Trophoblast cell (in vitro differentiated cells and primary cell): ENCODE measurements at regions not wholly inside any gene's neighbourhood (a gene's known extent, or its start where the extent isn't known, plus 50 kb on each side); places are given as distances from the start of the nearest gene placed in this dataset.

Source experiments
- DNase-seq, 2 donors: peaks; one replicate each; pipeline ENCODE4 v3.0.0-alpha.2; 2016
- H2AFZ ChIP-seq: 2 replicates; pipeline ENCODE4 v1.6.1; 2013; ENCODE audit warnings: low read length, moderate library complexity, mild to moderate bottlenecking; ENCODE audit not compliant: insufficient read depth, poor library complexity
- H2AK5ac ChIP-seq: 2 replicates; pipeline ENCODE4 v1.6.1; 2013; ENCODE audit warnings: mild to moderate bottlenecking, low read length
- H2BK120ac ChIP-seq: 2 replicates; pipeline ENCODE4 v1.6.1; 2013; ENCODE audit warnings: low read length, mild to moderate bottlenecking, moderate library complexity; ENCODE audit not compliant: insufficient read depth, poor library complexity
- H2BK12ac ChIP-seq: 2 replicates; pipeline ENCODE4 v1.6.1; 2013; ENCODE audit warnings: mild to moderate bottlenecking, low read length, moderate library complexity
- H2BK5ac ChIP-seq: 2 replicates; pipeline ENCODE4 v1.6.1; 2013; ENCODE audit warnings: low read length, low read depth, moderate library complexity, mild to moderate bottlenecking; ENCODE audit not compliant: poor library complexity
- H3K14ac ChIP-seq: 2 replicates; pipeline ENCODE4 v1.6.1; 2013; ENCODE audit warnings: mild to moderate bottlenecking, low read length
- H3K18ac ChIP-seq: 2 replicates; pipeline ENCODE4 v1.6.1; 2013; ENCODE audit warnings: mild to moderate bottlenecking, low read length
- H3K23ac ChIP-seq: 2 replicates; pipeline ENCODE4 v1.6.1; 2013; ENCODE audit warnings: low read length
- H3K27ac ChIP-seq: 2 replicates; pipeline ENCODE4 v1.5.1; 2013; ENCODE audit warnings: low read depth, mild to moderate bottlenecking, inconsistent platforms, low read length, moderate library complexity
- H3K27me3 ChIP-seq: 2 replicates; pipeline ENCODE4 v1.6.1; 2013; ENCODE audit warnings: inconsistent platforms, mild to moderate bottlenecking, low read length, moderate library complexity; ENCODE audit not compliant: insufficient read depth
- H3K36me3 ChIP-seq, 2 experiments: 1 replicate in 1 of 2; 2 replicates in 1 of 2; pipeline ENCODE4 v1.6.1; 2013; ENCODE audit warnings: low read length in 2 of 2, mild to moderate bottlenecking in 2 of 2, moderate library complexity in 1 of 2; ENCODE audit not compliant: insufficient read depth in 2 of 2, control insufficient read depth in 1 of 2
- H3K4ac ChIP-seq: 2 replicates; pipeline ENCODE4 v1.6.1; 2013; ENCODE audit warnings: low read depth, mild to moderate bottlenecking, low read length, moderate library complexity
- H3K4me1 ChIP-seq, 2 experiments: 1 replicate in 1 of 2; 2 replicates in 1 of 2; pipeline ENCODE4 v1.6.1; 2013; ENCODE audit warnings: low read length in 2 of 2, mild to moderate bottlenecking in 2 of 2, moderate library complexity in 1 of 2; ENCODE audit not compliant: insufficient read depth in 2 of 2, control insufficient read depth in 1 of 2
- H3K4me2 ChIP-seq: 2 replicates; pipeline ENCODE4 v1.6.1; 2013; ENCODE audit warnings: inconsistent platforms, mild to moderate bottlenecking, low read length, moderate library complexity
- H3K4me3 ChIP-seq: 2 replicates; pipeline ENCODE4 v1.5.1; 2013; ENCODE audit warnings: mild to moderate bottlenecking, low read depth, low read length, inconsistent platforms
- H3K79me1 ChIP-seq: one replicate; pipeline ENCODE4 v1.6.1; 2013; ENCODE audit warnings: low read length
- H3K79me2 ChIP-seq: 2 replicates; pipeline ENCODE4 v1.6.1; 2013; ENCODE audit warnings: low read length, mild to moderate bottlenecking; ENCODE audit not compliant: control insufficient read depth, insufficient read depth, poor library complexity
- H3K9ac ChIP-seq: 2 replicates; pipeline ENCODE4 v1.6.1; 2013; ENCODE audit warnings: mild to moderate bottlenecking, low read length
- H3K9me3 ChIP-seq: 2 replicates; pipeline ENCODE4 v1.6.1; 2013; ENCODE audit warnings: low read depth, mild to moderate bottlenecking, control low read depth, inconsistent platforms, low read length; ENCODE audit not compliant: insufficient read depth
- H4K12ac ChIP-seq: 2 replicates; pipeline ENCODE4 v1.6.1; 2013; ENCODE audit warnings: low read depth, mild to moderate bottlenecking, low read length, moderate library complexity
- H4K8ac ChIP-seq: 2 replicates; pipeline ENCODE4 v1.6.1; 2013; ENCODE audit warnings: low read depth, mild to moderate bottlenecking, low read length, moderate library complexity
- H4K91ac ChIP-seq: one replicate; pipeline ENCODE4 v1.6.1; 2013; ENCODE audit warnings: low read depth, mild to moderate bottlenecking, low read length, moderate library complexity
- WGBS: extraction: QIAGEN DNeasy Blood & Tissue Kit; methylation state at CpG from one replicate; pipeline ENCODE4 v1.1.7; 2013; ENCODE audit warnings: missing lambda C conversion rate; ENCODE audit not compliant: insufficient read length, insufficient coverage; ENCODE audit errors: extremely low coverage; 5-methylcytosine and 5-hydroxymethylcytosine counted together

GRCh38 chr10:44292390-44293002 is 92.4 kb downstream of the CXCL12 start:
- Histone ChIP-seq H4K12ac (no peak overlapping the region), H2BK5ac (no peak overlapping the region), H3K36me3 (peaks cover 0 to 3% of the 10 kb centered on the region in 2 experiments), H3K9me3 (peaks cover 5% of the 10 kb centered on the region), H3K27me3 (peaks cover 3% of the 10 kb centered on the region), H3K4me1 (peaks cover 5% of the 10 kb centered on the region in 2 experiments), H3K27ac (no peak overlapping the region), H3K4me2 (peak overlapping the region; percentile 34), H3K14ac (no peak overlapping the region), H3K4ac (no peak overlapping the region), H3K18ac (no peak overlapping the region), H2BK120ac (no peak overlapping the region), H2AK5ac (no peak overlapping the region), H3K9ac (no peak overlapping the region), H2AFZ (no peak overlapping the region), H3K79me1 (peaks cover 1% of the 10 kb centered on the region), H3K79me2 (no peaks in the 10 kb centered on the region), H4K8ac (no peak overlapping the region), H3K23ac (no peak overlapping the region), H2BK12ac (no peak overlapping the region), H3K4me3 (no peak overlapping the region), H4K91ac (no peak overlapping the region)
- DNase-seq, result no peak
- WGBS, result no CpG with 5 or more reads among the region's 35 CpGs

DNA sequence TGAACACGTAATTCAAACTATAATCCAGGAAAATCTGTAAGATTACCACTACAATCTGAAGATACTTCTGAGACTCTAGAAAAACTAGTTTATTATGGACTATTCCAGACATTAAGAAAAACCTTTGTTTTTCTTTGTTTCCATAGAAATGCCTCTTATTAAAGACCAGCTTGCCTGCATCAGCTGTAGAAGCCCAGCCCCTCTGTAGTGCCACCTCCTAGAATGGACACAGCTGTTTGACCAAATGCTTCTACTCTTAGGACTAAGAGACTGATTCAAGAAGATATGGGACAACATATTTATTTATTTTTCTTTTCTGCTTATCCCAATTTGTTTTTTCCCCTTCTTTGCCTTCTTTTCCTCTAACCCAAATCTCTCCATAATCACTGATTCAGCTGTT is 93.8 kb downstream of the CXCL12 start:
- no peak overlapping the region for H3K9ac ChIP-seq
- no peak overlapping the region for H3K23ac ChIP-seq
- H3K9me3 ChIP-seq, result peaks cover 5% of the 10 kb centered on the region
- H3K18ac ChIP-seq, result no peak overlapping the region
- H3K36me3 ChIP-seq, result peaks cover 0 to 3% of the 10 kb centered on the region in 2 experiments
- no CpG with 5 or more reads among the region's 1 CpG for WGBS
- no peak overlapping the region for H2BK5ac ChIP-seq
- H3K27ac ChIP-seq, result no peak overlapping the region
- H2AK5ac ChIP-seq, result no peak overlapping the region
- H3K4me3 ChIP-seq, result no peak overlapping the region
- H3K4me2 ChIP-seq, result no peak overlapping the region
- H2AFZ ChIP-seq, result no peak overlapping the region
- H3K27me3 ChIP-seq, result peaks cover 3% of the 10 kb centered on the region
- H4K91ac ChIP-seq, result no peak overlapping the region
- H3K4me1 ChIP-seq, result peaks cover 5% of the 10 kb centered on the region in 2 experiments
- H4K8ac ChIP-seq, result no peak overlapping the region
- H3K14ac ChIP-seq, result no peak overlapping the region
- H2BK120ac ChIP-seq, result no peak overlapping the region
- no peak for DNase-seq
- no peak overlapping the region for H2BK12ac ChIP-seq
- no peak overlapping the region for H4K12ac ChIP-seq
- no peaks in the 10 kb centered on the region for H3K79me2 ChIP-seq
- no peak overlapping the region for H3K4ac ChIP-seq
- H3K79me1 ChIP-seq, result peaks cover 1% of the 10 kb centered on the region

DNA sequence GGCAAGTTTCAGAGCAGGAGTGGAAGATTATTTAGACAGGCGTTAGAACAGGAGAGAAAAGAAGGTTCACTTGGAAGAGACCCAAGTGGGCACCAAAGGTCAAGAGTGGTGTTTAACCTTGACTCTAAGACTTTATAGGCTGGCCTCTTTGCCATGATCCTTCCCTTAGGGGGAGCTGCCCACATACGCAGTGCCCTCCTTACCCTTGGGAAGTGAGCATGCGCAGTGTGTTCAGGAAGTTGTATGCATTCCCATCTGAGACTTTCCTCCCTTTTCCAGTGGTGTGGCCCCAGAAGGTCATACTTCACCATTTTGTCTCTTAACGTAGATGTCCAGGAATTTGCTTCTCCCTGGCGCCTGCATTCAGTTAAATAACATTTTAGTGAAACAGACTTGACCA is 95.8 kb downstream of the CXCL12 start:
- no peak overlapping the region for H3K18ac ChIP-seq
- no CpG with 5 or more reads among the region's 5 CpGs for WGBS
- H3K4ac ChIP-seq, result no peak overlapping the region
- H3K4me3 ChIP-seq, result no peak overlapping the region
- H3K27me3 ChIP-seq, result peaks cover 3% of the 10 kb centered on the region
- no peak overlapping the region for H3K4me2 ChIP-seq
- no peak overlapping the region for H2AFZ ChIP-seq
- peaks cover 11% of the 10 kb centered on the region in 2 experiments for H3K4me1 ChIP-seq
- DNase-seq, result no peak
- H3K23ac ChIP-seq, result no peak overlapping the region
- no peak overlapping the region for H4K8ac ChIP-seq
- peaks cover 1% of the 10 kb centered on the region for H3K79me1 ChIP-seq
- H3K9me3 ChIP-seq, result no peaks in the 10 kb centered on the region
- no peaks in the 10 kb centered on the region for H3K36me3 ChIP-seq
- H3K79me2 ChIP-seq, result no peaks in the 10 kb centered on the region
- H4K12ac ChIP-seq, result no peak overlapping the region
- no peak overlapping the region for H3K9ac ChIP-seq
- no peak overlapping the region for H2BK12ac ChIP-seq
- H3K27ac ChIP-seq, result no peak overlapping the region
- H2BK120ac ChIP-seq, result no peak overlapping the region
- no peak overlapping the region for H3K14ac ChIP-seq
- no peak overlapping the region for H2AK5ac ChIP-seq
- no peak overlapping the region for H2BK5ac ChIP-seq
- no peak overlapping the region for H4K91ac ChIP-seq

GRCh38 chr10:44287408-44287807 is 97.5 kb downstream of the CXCL12 start:
- Histone ChIP-seq H3K9me3 (no peaks in the 10 kb centered on the region), H3K9ac (no peak overlapping the region), H3K4me3 (no peak overlapping the region), H2BK12ac (no peak overlapping the region), H2AK5ac (no peak overlapping the region), H3K4me1 (peaks cover 5 to 6% of the 10 kb centered on the region in 2 experiments), H2AFZ (peak overlapping the region; percentile 17), H4K12ac (no peak overlapping the region), H3K27me3 (no peaks in the 10 kb centered on the region), H4K91ac (no peak overlapping the region), H2BK5ac (no peak overlapping the region), H3K14ac (no peak overlapping the region), H3K4ac (no peak overlapping the region), H3K79me1 (no peaks in the 10 kb centered on the region), H3K4me2 (no peak overlapping the region), H4K8ac (no peak overlapping the region), H3K79me2 (no peaks in the 10 kb centered on the region), H3K18ac (no peak overlapping the region), H2BK120ac (no peak overlapping the region), H3K36me3 (no peaks in the 10 kb centered on the region), H3K23ac (no peak overlapping the region), H3K27ac (no peak overlapping the region)
- WGBS, result no CpG with 5 or more reads among the region's 2 CpGs
- no peak for DNase-seq
